Keratinocyte (primary cell): ENCODE measurements at regions not wholly inside any gene's neighbourhood (a gene's known extent, or its start where the extent isn't known, plus 50 kb on each side); places are given as distances from the start of the nearest gene placed in this dataset.

Source experiments
- DNase-seq: peaks from one replicate; pipeline ENCODE4 v3.0.0-alpha.2; 2011; ENCODE audit warnings: low read depth, missing footprints, low spot score
- FAIRE-seq: peaks from 2 replicates; lab custom pipeline; 2011; peaks lifted over from hg19 to GRCh38; lab: Jason Lieb, UNC
- H2AFZ ChIP-seq: 2 replicates; pipeline ENCODE4 v1.6.0; 2012; ENCODE audit warnings: low read length, control low read depth, inconsistent platforms; ENCODE audit not compliant: control insufficient read depth
- H3K27ac ChIP-seq: 2 replicates; pipeline ENCODE4 v1.5.1; 2011; ENCODE audit warnings: low read length; ENCODE audit not compliant: control insufficient read depth, insufficient read depth
- H3K27me3 ChIP-seq: 3 replicates; pipeline ENCODE4 v1.6.0; 2011; ENCODE audit warnings: low read length; ENCODE audit not compliant: control insufficient read depth, insufficient read depth; ENCODE audit errors: extremely low read depth
- H3K36me3 ChIP-seq, 2 experiments: 2 replicates in 1 of 2; 3 replicates in 1 of 2; pipeline ENCODE4 v1.5.1; 2011; ENCODE audit warnings: low read length in 2 of 2, mild to moderate bottlenecking in 1 of 2; ENCODE audit not compliant: control insufficient read depth in 2 of 2, insufficient read depth in 2 of 2; ENCODE audit errors: extremely low read depth in 1 of 2
- H3K4me1 ChIP-seq: 3 replicates; pipeline ENCODE4 v1.5.1; 2011; ENCODE audit warnings: low read length; ENCODE audit not compliant: control insufficient read depth, insufficient read depth; ENCODE audit errors: extremely low read depth
- H3K4me2 ChIP-seq: 3 replicates; pipeline ENCODE4 v1.6.0; 2011; ENCODE audit warnings: low read depth, low read length; ENCODE audit not compliant: control insufficient read depth, insufficient read depth; ENCODE audit errors: extremely low read depth
- H3K4me3 ChIP-seq, 3 experiments: fragments of 200-600 bp in 1 of 3; sonication (generic) in 1 of 3; 2 replicates in 2 of 3; 3 replicates in 1 of 3; pipeline ENCODE4 v1.5.1; 2011 to 2016; ENCODE audit warnings: low read length in 3 of 3, mild to moderate bottlenecking in 3 of 3, control low read depth in 2 of 3, inconsistent platforms in 1 of 3, low read depth in 1 of 3, mixed read lengths in 1 of 3, mixed run types in 1 of 3, moderate library complexity in 1 of 3; ENCODE audit not compliant: control insufficient read depth in 2 of 3, insufficient read depth in 2 of 3; ENCODE audit errors: extremely low read depth in 1 of 3
- H3K79me2 ChIP-seq: 2 replicates; pipeline ENCODE4 v1.6.0; 2012; ENCODE audit warnings: low read length; ENCODE audit not compliant: control insufficient read depth, insufficient read depth
- H3K9ac ChIP-seq: 3 replicates; pipeline ENCODE4 v1.6.0; 2011; ENCODE audit warnings: low read length; ENCODE audit not compliant: control insufficient read depth, insufficient read depth; ENCODE audit errors: extremely low read depth
- H3K9me1 ChIP-seq: 3 replicates; pipeline ENCODE4 v1.6.0; 2011; ENCODE audit warnings: low read length; ENCODE audit not compliant: control insufficient read depth, insufficient read depth; ENCODE audit errors: extremely low read depth
- H3K9me3 ChIP-seq: 2 replicates; pipeline ENCODE4 v1.5.1; 2012; ENCODE audit warnings: low read depth, low read length; ENCODE audit not compliant: control insufficient read depth
- H4K20me1 ChIP-seq: 3 replicates; pipeline ENCODE4 v1.6.0; 2011; ENCODE audit warnings: low read length; ENCODE audit not compliant: control insufficient read depth, insufficient read depth; ENCODE audit errors: extremely low read depth
- EZH2 ChIP-seq: IDR thresholded peaks from one replicate; pipeline ENCODE4 v1.6.1; 2012; ENCODE audit warnings: inconsistent platforms, mild to moderate bottlenecking, low read length, moderate library complexity
- dilution Hi-C: fragments of 300-500 bp; cut with MboI; formaldehyde crosslinking; loops from one replicate; pipeline ENCODE4 v1.7.0; 2020; ENCODE audit warnings: low sequenced_read_pairs; ENCODE audit not compliant: extremely low pct_ligation_motif_present
- TF ChIP-seq, protein P1 (sequence below), 3 experiments: IDR thresholded peaks in 1 of 3; conservative IDR thresholded peaks in 1 of 3; optimal IDR thresholded peaks in 1 of 3; 2 replicates in 2 of 3; 3 replicates in 1 of 3; pipeline versions ENCODE3 to v1.5.1; 2011; ENCODE audit warnings: low read length in 3 of 3, mild to moderate bottlenecking in 3 of 3, moderate library complexity in 2 of 3, control low read depth in 1 of 3, inconsistent platforms in 1 of 3; ENCODE audit not compliant: insufficient read depth in 2 of 3; ENCODE audit errors: extremely low read depth in 1 of 3

DNA sequence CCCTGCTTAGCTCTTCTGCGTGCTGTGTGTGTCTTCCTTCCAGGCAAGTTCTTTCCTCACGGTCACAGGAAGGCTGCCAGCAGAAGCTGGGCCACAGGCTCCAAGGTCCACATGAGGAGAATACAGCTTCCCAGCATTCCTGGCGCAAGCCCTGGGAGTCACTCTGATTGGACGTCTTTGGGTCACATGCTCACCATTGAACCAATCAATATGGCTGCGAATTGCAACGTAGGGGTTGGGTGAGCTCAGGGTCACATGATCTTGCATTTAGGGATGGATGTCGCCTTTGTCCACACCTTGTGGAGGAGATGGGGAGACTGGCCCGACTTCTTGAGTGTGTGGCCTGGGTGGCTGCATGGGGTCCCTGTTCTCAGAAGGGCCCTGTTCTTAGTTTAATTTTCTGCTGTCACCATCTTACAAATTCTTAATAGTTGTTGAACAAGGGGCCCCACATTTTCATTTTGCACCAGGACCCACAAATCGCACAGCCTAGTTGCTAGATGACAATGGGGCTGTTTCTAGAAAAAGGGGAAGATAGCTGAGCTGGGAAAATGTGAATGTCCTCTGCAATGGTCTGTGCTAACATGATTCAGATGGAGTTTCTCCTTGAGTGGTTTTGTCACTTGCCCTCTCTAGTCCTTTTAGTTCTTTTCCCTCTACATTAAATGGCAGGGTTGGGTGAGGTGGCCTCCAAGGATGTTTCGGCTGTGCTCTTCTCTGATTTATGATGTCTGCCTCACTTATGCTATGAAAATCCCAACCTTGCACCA lies 149.6 kb downstream of the CDH26 start:
- Histone ChIP-seq H3K27ac (no peak overlapping the region), H3K9me1 (no peaks in the 10 kb centered on the region), H3K4me2 (no peak overlapping the region), H3K27me3 (peaks cover 13% of the 10 kb centered on the region), H3K4me3 (no peak overlapping the region), H4K20me1 (no peaks in the 10 kb centered on the region), H3K79me2 (no peaks in the 10 kb centered on the region), H2AFZ (no peak overlapping the region), H3K4me1 (no peaks in the 10 kb centered on the region), H3K36me3 (no peaks in the 10 kb centered on the region), H3K9ac (no peak overlapping the region), H3K9me3 (no peaks in the 10 kb centered on the region)
- FAIRE-seq: no peak
- no peak for DNase-seq
- TF ChIP-seq, protein P1, sequence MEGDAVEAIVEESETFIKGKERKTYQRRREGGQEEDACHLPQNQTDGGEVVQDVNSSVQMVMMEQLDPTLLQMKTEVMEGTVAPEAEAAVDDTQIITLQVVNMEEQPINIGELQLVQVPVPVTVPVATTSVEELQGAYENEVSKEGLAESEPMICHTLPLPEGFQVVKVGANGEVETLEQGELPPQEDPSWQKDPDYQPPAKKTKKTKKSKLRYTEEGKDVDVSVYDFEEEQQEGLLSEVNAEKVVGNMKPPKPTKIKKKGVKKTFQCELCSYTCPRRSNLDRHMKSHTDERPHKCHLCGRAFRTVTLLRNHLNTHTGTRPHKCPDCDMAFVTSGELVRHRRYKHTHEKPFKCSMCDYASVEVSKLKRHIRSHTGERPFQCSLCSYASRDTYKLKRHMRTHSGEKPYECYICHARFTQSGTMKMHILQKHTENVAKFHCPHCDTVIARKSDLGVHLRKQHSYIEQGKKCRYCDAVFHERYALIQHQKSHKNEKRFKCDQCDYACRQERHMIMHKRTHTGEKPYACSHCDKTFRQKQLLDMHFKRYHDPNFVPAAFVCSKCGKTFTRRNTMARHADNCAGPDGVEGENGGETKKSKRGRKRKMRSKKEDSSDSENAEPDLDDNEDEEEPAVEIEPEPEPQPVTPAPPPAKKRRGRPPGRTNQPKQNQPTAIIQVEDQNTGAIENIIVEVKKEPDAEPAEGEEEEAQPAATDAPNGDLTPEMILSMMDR (optimal IDR thresholded peaks at IDR 0.05 in 1 of 3, IDR thresholded peaks at IDR 0.05 in 1 of 3, conservative IDR thresholded peaks at IDR 0.05 in 1 of 3; ENCODE audit: extremely low read depth in 1 of 3, insufficient read depth in 2 of 3, low read length in 3 of 3): no peak
- no peak for TF ChIP-seq EZH2
- dilution Hi-C loops: no loop called here

- Histone ChIP-seq H3K27ac (no peak overlapping the region), H3K9me1 (no peaks in the 10 kb centered on the region), H4K20me1 (no peaks in the 10 kb centered on the region), H3K9me3 (no peaks in the 10 kb centered on the region), H3K79me2 (no peaks in the 10 kb centered on the region), H3K4me1 (no peaks in the 10 kb centered on the region), H2AFZ (no peak overlapping the region), H3K9ac (no peak overlapping the region), H3K4me3 (no peak overlapping the region), H3K36me3 (no peaks in the 10 kb centered on the region), H3K4me2 (no peak overlapping the region), H3K27me3 (peaks cover 15% of the 10 kb centered on the region)
- dilution Hi-C loops: no loop called here
- FAIRE-seq: no peak
- no peak for DNase-seq
- TF ChIP-seq, protein P1 (optimal IDR thresholded peaks at IDR 0.05 in 1 of 3, IDR thresholded peaks at IDR 0.05 in 1 of 3, conservative IDR thresholded peaks at IDR 0.05 in 1 of 3; ENCODE audit: extremely low read depth in 1 of 3, insufficient read depth in 2 of 3, low read length in 3 of 3): no peak
- TF ChIP-seq EZH2: no peak
These were observed 150.2 kb downstream of the CDH26 start for GRCh38 chr20:60108397-60108796.
